ENCODE measurements at regions not wholly inside any gene's neighbourhood (a gene's known extent, or its start where the extent isn't known, plus 50 kb on each side); places are given as distances from the start of the nearest gene placed in this dataset.

- TF ChIP-seq CTCF (IDR thresholded peaks at IDR 0.05) (no peak), EZH2 (IDR thresholded peaks at IDR 0.05; ENCODE audit: borderline replicate concordance, insufficient read depth, low read depth, low read length, poor library complexity, severe bottlenecking) (no peak)
Observed at GRCh38 chr6:51271615-51272014, 452.9 kb downstream of the TFAP2B start.

Data from B cell (primary cell).